HK-2 (cell line): ENCODE measurements at regions not wholly inside any gene's neighbourhood (a gene's known extent, or its start where the extent isn't known, plus 50 kb on each side); places are given as distances from the start of the nearest gene placed in this dataset.
A peak's percentile ranks its signal among the peaks of the same experiment; 100 is the strongest.

ENCODE experiments used
- DNase-seq: peaks from one replicate; pipeline ENCODE4 v3.0.0-alpha.2; 2018; ENCODE audit not compliant: unreplicated experiment

DNA sequence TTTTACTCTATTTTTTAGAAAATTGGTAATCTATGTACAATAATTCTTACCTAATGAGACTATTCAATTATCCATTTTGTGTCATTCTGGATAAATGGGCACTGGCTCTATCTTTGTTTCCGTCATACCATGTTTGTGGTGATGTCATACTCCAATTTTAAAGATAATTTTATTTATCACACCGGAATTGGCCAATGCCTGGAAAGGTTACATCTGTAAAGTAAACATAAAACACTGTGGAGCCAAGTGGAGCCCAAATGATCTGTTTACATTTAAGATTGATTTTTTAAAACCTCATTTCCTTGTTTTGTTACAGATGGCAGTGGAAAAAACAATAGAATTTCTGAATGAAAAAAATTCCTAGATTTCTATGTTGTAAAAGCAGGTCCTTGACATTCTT is 120.2 kb upstream of the GPRIN3 start:
- DNase-seq, result no peak

DNA sequence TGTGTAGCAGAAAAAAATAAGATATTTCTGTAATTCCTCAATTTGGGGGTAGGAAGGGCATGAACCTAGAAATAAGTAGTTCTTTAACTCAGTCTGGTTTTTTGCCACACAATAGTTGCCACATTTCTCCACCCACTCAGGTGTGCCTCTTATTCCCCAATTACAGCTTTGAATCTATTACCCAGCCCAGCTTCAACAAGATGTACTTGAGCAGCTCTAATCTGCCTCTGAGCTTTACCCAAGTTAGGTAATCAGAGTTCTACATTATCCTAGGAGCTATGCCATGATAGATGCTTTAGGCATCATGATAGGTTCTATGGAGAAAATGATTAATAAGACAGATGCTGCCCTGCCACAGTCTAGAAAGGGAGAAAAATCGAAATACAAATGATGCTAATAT is 117.4 kb upstream of the GPRIN3 start:
- DNase-seq, result no peak

DNA sequence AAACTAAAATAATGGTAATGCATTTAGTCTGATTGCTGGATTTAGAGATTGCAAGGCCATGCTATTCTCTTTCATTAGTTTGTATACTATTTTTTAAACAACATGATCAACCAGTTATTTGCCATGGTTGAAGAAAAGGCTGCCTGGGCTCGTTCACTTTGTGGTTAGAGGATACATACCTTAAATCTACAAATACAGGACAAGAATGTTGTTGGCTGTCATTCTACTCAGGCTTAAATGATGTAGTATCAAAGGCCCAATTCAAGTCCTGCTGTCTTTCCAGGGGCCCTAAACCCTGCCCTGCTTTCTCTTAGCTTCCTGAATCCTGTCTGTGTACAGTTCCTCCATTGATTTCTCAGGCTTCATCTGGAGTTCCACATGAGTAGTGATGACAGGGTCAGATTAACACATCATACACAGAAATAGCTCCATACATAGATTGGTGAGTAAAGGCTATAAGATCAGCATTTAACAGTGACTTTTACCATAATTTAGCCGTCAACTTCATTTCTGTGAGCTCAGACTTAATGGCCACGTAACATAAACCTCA is 114.9 kb upstream of the GPRIN3 start:
- no peak for DNase-seq

DNA sequence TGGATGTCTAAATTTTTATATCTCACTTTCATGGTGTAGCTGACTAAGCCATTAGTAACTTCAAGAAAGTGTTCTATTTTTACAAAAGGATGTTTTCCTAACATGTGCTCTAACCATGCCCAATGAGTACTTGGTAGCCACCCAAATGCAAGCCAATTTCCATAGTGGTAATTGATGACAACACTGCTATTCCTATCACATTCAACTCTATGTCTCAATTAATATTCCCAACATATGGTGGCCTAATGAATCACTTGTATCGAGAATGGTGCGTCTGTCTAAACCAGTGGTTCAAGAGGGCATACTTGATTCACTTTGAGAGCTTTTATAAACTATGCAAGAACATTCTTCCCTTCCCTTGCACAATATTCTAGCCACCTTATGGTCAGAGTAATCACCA is 112.9 kb upstream of the GPRIN3 start:
- DNase-seq, result no peak

DNA sequence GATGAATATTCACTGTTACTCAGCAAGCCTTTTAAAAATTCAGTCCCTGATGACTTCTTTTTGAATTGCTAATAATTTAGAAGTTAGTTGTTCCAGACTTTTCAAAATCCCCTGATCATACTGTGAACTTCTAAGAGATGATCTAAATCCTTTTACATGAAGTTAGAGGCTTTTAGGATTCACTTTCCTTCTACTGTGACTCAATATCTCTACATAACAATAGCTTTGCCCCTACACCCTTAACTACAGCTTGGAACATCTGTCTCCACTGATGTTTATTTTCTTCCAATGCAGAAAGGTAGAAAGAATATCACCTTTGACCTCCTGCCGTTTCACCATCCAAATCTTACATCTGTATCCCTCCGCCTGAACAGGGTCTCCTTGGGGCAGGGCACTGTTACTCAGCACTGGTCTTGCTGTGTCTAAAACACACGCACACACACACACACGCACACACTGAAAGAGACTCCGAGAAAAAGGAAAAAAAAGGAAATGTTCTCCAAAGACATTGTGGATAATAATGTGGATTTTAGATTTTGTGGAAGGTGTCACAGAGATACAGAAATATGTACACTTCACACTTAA is 111.6 kb upstream of the GPRIN3 start:
- DNase-seq, result no peak

DNA sequence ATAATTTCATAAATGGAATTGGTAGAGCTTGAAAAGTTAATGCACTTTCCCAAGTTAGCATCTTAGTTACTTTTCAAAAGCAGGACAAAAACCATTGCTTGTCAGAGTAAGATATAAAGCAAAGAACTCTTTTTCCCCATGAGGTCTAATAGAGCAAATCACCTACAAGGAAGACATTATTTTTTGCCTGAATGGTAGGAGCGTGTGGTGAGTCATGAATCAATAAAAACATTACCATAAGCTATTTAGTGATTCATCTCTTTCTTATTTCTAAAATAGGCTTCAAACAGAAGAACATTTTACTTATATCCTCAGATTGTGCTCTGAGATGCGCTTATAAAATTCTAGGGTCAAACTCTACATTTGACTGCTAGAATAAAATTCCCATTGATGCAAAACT is 109.4 kb upstream of the GPRIN3 start:
- DNase-seq, result no peak

DNA sequence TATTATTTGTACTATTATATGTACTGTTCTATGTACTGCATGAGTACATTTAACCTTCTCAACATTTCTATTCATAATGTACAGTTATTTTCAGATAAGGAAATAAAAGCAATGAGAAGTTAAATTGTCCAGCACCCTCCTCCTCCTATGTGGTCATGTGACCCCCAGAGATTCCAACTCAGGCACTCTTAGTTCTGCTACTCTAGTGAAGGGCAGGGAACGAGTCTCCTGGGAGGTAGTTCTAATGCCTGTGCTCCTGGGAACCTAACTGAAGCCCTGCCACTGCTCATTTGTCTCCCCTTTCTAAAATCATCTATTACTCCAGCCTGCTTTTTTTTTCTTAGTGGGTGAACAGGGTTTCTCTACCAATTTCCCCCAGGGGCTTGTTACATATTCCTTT is 105.9 kb upstream of the GPRIN3 start:
- no peak for DNase-seq

DNA sequence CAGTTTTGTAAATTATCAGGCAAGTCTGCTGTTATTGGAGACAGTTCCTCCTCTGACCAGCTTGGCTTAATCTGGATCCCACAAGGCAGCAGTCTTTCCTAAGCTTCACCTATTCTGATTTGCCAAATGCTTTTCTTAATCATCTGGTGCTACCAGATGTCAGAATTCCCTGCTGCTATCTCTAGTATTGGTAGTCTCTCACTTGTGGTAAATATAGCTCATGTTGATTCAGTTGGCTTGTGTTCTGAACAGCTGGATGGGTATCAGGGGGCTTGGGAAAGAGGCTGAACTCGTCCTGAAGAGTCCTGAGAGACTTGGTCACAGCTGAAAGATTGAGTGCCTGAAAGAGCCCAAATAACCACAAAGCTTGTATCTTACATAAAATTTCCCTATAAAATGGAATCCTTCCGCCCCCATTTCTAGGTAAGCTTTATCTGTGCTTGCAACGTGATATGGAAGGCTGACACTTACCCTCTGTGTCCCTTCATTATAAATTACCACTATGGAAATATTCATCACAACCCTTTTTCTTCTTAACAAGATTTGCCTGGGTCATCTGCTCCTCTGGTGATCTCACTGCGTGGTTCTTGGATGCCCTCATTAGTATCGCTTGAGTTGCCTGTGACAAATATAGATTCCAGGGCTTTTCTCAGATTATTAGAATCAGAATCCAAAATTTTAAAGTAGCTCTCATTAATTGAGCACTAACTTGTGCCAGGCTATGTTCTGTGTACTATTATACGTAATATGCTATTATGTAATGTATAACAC is 104.1 kb upstream of the GPRIN3 start:
- no peak for DNase-seq

DNA sequence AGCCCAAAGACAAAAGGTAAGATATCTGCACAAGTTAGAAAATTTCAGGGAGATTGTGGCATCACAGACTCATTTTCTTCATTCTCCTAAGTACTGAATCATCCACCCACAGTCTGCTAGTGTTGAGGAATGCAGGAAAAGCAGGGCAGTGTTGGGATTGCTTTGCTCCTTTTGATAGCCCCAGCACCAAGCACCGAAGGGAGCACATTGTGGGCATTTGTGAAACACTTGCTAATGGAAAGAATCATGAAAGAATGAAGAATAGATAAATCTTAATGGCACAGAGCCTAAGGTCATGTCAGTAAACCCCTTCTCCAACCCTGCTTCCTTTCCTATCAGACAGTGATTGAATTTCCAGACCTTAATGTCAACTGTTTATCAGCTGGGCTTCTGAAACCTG is 103.1 kb upstream of the GPRIN3 start:
- DNase-seq, result peak; percentile 33

DNA sequence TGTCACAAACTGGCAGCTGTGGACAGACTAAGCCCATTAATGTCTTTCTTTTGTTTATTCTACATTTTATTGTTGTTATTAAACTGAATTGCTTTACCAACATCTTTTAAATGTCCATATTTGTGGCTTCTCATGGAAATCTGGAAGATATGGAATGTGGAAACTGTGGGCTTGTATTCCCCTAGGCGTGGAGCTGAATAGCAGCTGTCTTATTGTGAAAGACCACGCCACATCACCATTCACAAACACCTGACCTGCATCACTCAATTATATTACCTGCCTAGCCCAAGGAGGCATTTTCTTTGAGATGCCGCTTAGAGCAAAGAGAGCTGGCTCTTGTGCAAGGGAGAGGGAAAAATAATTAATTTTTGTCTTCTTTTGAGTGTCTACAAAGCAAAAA is 96.9 kb upstream of the GPRIN3 start:
- DNase-seq, result no peak

DNA sequence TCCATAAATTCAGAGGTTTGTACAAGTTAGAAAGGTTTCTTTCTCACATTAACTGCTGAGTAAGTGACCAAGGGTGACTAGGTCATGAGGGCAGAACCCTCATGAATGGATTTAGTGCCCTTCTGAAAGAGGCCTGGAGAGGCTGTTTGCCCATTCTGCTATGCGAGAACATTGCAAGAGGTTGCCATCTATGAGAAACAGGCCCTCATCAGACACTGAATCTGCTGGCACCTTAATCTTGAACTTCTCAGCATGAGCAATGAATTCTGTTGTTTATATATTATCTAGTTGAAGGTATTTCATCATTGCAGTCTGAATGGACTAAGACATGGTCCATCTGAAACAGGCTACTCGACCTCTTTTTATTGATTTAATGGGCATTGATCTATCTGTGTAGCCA is 96.2 kb upstream of the GPRIN3 start:
- DNase-seq, result no peak

DNA sequence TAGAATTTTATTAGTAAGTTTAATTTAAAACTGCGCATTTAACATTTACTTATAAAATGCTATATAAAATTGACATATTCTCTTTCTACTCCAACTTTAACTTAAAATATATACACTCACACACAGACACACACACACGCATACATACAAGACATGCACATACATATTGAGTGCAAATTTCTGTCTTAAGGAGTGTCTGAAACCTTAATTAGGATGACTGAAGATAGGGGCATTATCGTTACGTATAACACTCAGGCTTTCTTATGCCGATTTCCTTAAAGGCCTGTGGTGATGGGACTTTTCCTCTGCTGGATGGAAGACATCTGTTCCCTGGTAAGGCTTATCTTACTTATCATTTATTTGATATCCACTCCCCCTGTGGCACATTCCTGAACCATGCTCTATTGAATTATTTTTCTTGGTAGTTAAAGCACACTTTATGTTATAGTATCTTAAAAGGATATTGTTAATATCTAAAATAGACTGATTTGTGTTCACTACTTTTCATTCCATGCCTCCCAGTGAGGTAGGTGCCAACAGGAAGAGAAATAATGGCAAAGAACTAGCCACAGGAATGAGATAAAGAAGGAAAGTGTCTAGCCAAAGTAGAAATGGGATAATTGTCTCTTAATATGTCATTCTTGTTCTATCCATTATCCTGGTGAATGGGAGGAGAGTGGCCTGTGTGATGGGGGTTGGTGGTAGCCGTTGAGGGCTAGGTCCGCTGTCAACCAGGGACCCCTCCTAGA is 92.9 kb upstream of the GPRIN3 start:
- DNase-seq, result no peak

DNA sequence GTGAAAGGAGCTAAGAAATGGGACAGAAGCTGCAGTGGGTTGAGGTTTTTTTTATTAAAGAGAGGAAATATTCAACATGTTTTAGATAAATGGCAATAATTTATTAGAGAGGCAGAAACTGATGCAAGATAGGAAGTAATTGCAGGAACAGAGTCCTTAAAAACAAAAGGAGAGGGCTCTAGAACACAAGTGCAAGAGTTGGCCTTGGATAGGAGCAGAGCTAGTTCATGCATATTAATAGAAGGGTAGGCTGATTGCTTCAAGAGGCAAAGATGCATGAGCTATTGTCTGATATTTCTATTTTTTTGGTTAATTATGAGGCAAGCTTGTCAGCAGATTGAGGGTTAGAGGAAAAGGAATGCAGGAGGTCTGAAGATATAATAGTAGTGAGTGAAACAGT is 91.0 kb upstream of the GPRIN3 start:
- no peak for DNase-seq

DNA sequence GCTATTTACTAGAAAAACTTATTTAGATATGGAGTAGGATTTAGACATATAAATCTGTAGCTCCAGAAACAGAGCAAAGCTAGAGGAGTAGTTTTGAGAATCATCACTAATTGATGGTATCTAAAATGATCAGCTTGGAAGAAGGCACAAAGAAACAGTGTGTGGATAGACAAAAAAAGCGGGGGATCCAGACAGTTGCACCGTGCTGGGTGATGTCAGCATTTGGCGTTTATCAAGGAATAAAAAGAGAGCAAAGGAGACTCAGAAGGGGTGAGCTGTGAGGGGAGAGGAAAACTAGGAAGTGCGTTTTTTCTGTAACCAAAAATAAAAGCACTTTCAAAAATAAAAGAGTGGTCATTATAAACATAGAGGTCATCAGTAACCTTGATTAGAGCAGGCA is 90.5 kb upstream of the GPRIN3 start:
- no peak for DNase-seq

DNA sequence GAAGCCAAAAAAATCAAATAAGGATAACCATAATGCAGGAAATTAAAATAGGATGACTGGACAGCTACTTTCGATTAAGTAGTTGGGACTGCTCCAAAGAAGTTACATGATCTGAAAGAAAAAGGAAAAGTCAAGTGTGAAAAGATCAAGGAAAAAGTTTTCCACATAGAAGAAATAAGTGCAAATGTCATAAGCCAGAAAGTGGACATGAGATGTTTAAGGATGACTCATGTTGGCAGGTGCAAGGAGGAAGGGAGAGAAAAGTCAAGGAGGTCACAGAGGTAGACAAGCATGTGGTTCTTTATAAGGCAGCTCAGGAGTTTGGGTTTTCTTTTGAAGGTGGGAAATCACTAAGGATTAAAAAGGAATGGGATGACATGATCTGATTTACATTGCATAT is 89.8 kb upstream of the GPRIN3 start:
- no peak for DNase-seq

DNA sequence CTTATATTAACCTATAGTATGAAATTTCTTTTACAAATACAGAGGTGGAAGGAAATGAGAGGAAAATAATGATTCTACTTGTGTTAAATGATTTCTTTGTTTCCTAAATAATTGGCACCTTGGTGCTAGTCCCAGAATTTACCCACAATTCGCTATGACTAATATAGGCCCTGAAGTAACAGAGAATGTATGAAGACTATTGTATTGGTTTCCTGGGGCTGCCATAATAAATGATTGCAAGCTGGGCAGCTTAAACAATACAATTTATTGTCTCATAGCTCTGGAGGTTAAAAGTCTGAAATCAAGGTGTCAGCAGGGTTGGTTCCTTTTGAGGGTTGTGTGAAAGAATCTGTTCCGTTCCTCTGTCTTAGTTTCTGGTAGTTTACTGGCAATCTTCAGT is 74.8 kb upstream of the GPRIN3 start:
- no peak for DNase-seq

DNA sequence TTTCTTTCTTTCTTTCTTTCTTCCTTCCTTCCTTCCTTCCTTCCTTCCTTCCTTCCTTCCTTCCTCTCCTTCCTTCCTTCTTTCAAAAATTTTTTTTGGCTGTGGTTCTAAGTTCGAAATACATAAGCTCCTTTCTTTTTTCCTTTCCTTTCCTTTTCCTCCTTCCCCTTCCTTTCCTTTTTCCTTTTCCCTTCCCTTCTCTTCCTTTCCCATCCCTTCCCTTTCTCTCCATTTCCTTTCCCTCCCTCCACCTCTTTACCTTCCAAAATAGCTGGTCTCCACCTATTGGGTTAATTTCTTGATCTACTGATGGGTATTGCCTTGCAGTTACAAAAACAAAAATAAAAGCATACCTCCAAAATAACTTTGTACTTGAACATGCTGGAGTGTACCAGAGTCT is 73.4 kb upstream of the GPRIN3 start:
- DNase-seq, result no peak

DNA sequence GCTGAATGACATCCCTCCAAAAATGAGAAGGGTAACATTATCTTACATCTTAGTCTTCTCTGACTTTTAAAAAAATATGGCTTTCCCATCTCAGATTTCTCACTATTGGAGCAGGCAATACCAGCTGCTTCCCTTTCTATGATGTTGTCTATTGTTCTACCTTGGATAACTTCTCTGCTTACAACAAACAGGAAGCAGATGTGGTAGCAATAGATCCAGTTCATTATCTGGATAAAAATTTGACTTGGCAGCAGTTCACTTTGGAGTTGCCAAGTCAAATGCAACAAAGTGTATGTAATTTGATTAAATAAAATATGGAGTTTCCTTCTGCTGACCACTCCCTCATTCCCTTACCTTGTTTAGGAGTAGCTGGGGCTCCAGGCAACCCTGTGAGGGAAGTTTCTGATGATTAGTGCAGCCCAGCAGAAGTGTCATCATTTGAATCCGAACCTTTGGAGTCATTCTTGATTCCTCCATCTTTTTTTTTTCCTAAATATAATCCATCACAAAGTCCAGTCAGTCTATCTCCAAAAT is 72.0 kb upstream of the GPRIN3 start:
- DNase-seq, result no peak

DNA sequence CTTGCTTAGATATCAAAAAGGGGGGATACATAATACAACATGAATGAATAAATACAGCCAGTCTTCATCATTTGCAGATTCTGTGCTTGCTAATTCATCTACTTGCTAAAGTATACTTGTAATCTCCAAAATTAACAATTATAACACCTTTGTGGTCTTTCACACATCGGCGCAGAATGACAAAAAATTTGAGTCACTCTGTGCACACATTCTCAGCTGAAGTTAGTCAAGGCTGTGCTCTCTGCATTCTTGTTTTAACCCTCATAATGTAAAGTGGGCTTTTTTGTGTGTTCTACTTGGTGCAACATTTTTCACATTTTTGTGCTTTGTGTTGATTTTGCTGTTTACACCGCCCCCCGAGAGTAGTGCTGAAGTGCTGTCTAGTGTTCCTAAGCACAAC is 65.8 kb upstream of the GPRIN3 start:
- no peak for DNase-seq

DNA sequence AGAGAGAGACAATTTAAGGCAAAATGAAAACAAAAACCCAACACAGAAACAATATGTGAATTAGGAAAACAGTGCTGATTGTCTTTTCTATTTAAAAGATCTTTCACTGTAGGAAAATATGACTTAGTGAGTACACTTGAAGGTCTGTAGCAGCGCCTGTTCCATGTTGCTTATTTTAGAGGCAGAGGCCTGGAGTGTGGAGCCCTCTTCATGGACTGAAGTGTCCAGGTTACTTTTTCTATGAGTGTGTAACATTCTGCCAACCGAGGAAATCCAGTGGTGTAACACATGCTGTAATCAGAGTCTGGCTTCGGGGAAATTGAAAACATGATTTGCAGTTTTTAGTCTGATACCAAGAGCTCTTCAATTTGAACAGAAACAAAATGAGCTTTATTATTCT is 64.0 kb upstream of the GPRIN3 start:
- DNase-seq, result no peak

DNA sequence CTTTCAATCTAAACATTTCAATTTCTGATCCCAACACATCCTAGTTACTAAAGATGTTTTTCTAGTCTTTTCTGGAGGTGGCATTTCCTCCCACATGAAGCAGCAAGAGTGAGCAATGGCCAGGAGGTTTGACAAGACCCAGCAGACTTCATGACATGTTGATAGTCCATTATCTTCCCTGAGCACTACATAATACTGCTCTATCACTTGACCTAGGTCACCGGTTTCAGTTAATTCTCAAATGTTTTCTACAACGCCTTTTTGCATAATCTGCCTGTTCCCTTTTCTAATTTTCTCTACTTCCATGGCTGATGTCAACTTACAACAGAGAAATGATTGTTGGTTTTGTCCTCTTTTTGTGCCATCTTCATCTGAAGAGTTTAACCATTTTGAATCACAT is 62.0 kb upstream of the GPRIN3 start:
- no peak for DNase-seq

DNA sequence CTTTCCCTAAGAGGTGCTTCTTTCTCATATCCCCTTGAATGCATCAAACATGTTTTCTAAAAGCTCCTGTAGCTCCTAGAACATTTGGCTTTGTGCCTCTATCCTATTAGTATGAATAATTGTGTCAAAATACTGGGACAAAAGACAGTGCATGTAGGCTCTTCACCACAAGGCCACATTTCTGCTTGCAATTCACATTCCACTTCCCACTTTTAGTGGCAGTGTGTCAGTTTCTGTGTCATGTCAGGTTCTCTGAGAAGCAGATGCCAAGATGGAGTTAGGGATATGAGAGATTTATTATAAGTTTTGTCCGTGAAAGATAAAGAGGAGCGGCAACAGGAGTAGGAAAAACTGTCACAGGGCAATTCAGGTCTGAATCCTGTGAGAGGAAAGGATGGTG is 61.3 kb upstream of the GPRIN3 start:
- no peak for DNase-seq

DNA sequence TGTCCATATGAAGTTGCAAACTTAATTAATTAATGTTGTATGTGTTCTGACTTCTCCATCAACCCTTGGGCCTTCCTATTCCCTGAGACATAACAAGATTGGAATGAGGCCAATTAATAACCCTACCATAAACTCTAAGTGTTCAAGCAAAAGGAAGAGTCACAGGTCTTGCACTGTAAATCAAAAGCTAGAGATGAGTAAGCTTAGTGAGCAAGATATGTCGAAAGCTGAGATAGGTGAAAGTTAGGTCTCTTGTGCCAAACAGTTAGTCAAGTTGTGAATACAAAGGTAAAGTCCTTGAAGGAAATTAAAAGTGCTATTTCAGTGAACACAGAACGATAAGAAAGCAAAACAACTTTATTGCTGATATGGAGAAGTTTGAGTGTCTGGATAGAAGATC is 58.2 kb upstream of the GPRIN3 start:
- no peak for DNase-seq
